SK-N-SH treated with all-trans-retinoic acid at 6 μM for 48 hours (cell line): ENCODE measurements at regions not wholly inside any gene's neighbourhood (a gene's known extent, or its start where the extent isn't known, plus 50 kb on each side); places are given as distances from the start of the nearest gene placed in this dataset.

Experiments used
- ATAC-seq: fragments of 200-7000 bp; cut with Tn5 transposase; 3 replicates; pipeline ENCODE4 v1.9.1; 2020; ENCODE audit warnings: mild to moderate bottlenecking, moderate library complexity
- ARNTL ChIP-seq: fragments of 450-650 bp; formaldehyde crosslinking; IDR thresholded peaks from 2 replicates; pipeline ENCODE4 v1.5.0; 2020; ENCODE audit warnings: low read depth, mild to moderate bottlenecking, moderate library complexity, borderline replicate concordance
- BACH2 ChIP-seq: fragments of 250-450 bp; sonication (Bioruptor Pico); IDR thresholded peaks from 2 replicates; pipeline ENCODE4 v1.9.0; 2021; ENCODE audit warnings: mild to moderate bottlenecking, borderline replicate concordance
- CSDC2 ChIP-seq: fragments of 250-450 bp; sonication (Bioruptor Pico); IDR thresholded peaks from 2 replicates; pipeline ENCODE4 v1.5.0; 2020; ENCODE audit warnings: mild to moderate bottlenecking, moderate library complexity
- ESRRG ChIP-seq: fragments of 250-450 bp; sonication (Bioruptor Pico); IDR thresholded peaks from 2 replicates; pipeline ENCODE4 v1.6.1; 2021; ENCODE audit warnings: mild to moderate bottlenecking
- GLIS3 ChIP-seq: fragments of 250-450 bp; sonication (Bioruptor Pico); IDR thresholded peaks from 2 replicates; pipeline ENCODE4 v1.5.0; 2020; ENCODE audit warnings: mild to moderate bottlenecking, moderate library complexity
- ISL1 ChIP-seq: fragments of 250-450 bp; sonication (Bioruptor Pico); IDR thresholded peaks from 2 replicates; pipeline ENCODE4 v2.1.2; 2022; ENCODE audit warnings: mild to moderate bottlenecking, moderate library complexity
- PPARA ChIP-seq: fragments of 250-450 bp; sonication (Bioruptor Pico); IDR thresholded peaks from 2 replicates; pipeline ENCODE4 v1.5.0; 2020; ENCODE audit warnings: mild to moderate bottlenecking, borderline replicate concordance
- RARB ChIP-seq: fragments of 250-450 bp; sonication (Bioruptor Pico); IDR thresholded peaks from 2 replicates; pipeline ENCODE4 v1.8.0; 2021; ENCODE audit warnings: mild to moderate bottlenecking, moderate library complexity
- SNAI2 ChIP-seq: fragments of 250-450 bp; sonication (Bioruptor Pico); IDR thresholded peaks from 2 replicates; pipeline ENCODE4 v1.5.0; 2020; ENCODE audit warnings: mild to moderate bottlenecking, moderate library complexity
- TCF4 ChIP-seq: fragments of 250-450 bp; sonication (Bioruptor Pico); IDR thresholded peaks from 2 replicates; pipeline ENCODE4 v1.8.0; 2021; ENCODE audit warnings: mild to moderate bottlenecking, moderate library complexity, borderline replicate concordance
- TOX ChIP-seq: fragments of 250-450 bp; sonication (Bioruptor Pico); IDR thresholded peaks from 2 replicates; pipeline ENCODE4 v1.8.0; 2021; ENCODE audit warnings: mild to moderate bottlenecking, moderate library complexity, borderline replicate concordance
- ZC3H10 ChIP-seq: fragments of 250-450 bp; sonication (Bioruptor Pico); IDR thresholded peaks from 2 replicates; pipeline ENCODE4 v1.5.1; 2021; ENCODE audit warnings: mild to moderate bottlenecking, moderate library complexity
- ZFP3 ChIP-seq: fragments of 250-450 bp; sonication (Bioruptor Pico); IDR thresholded peaks from 2 replicates; pipeline ENCODE4 v1.5.0; 2020; ENCODE audit warnings: mild to moderate bottlenecking, moderate library complexity
- ZFP30 ChIP-seq: fragments of 450-650 bp; formaldehyde crosslinking; IDR thresholded peaks from 2 replicates; pipeline ENCODE4 v1.5.0; 2022; ENCODE audit warnings: mild to moderate bottlenecking, moderate library complexity
- ZNF565 ChIP-seq: fragments of 450-650 bp; formaldehyde crosslinking; conservative IDR thresholded peaks from 2 replicates; pipeline ENCODE4 v1.5.0; 2020; ENCODE audit warnings: low read depth, mild to moderate bottlenecking, moderate library complexity
- ZNF70 ChIP-seq: fragments of 450-650 bp; formaldehyde crosslinking; IDR thresholded peaks from 2 replicates; pipeline ENCODE4 v1.5.0; 2020; ENCODE audit warnings: mild to moderate bottlenecking, moderate library complexity
- ZNF8 ChIP-seq: fragments of 450-650 bp; formaldehyde crosslinking; IDR thresholded peaks from 2 replicates; pipeline ENCODE4 v1.5.0; 2020; ENCODE audit warnings: mild to moderate bottlenecking, moderate library complexity
- TF ChIP-seq, protein P1 (sequence below): fragments of 250-450 bp; sonication (Bioruptor Pico); IDR thresholded peaks from 2 replicates; pipeline ENCODE4 v1.8.0; 2021; ENCODE audit warnings: low read depth, mild to moderate bottlenecking, moderate library complexity, borderline replicate concordance
- TF ChIP-seq, protein P2 (sequence below): fragments of 250-450 bp; sonication (Bioruptor Pico); IDR thresholded peaks from 2 replicates; pipeline ENCODE4 v1.5.0; 2020; ENCODE audit warnings: mild to moderate bottlenecking, moderate library complexity
- TF ChIP-seq, protein P3 (sequence below): fragments of 250-450 bp; sonication (Bioruptor Pico); IDR thresholded peaks from 2 replicates; pipeline ENCODE4 v1.5.1; 2020; ENCODE audit warnings: low read depth, mild to moderate bottlenecking, moderate library complexity
- TF ChIP-seq, protein P4 (sequence below): fragments of 250-450 bp; sonication (Bioruptor Pico); IDR thresholded peaks from 2 replicates; pipeline ENCODE4 v1.5.1; 2021; ENCODE audit warnings: mild to moderate bottlenecking, moderate library complexity

DNA sequence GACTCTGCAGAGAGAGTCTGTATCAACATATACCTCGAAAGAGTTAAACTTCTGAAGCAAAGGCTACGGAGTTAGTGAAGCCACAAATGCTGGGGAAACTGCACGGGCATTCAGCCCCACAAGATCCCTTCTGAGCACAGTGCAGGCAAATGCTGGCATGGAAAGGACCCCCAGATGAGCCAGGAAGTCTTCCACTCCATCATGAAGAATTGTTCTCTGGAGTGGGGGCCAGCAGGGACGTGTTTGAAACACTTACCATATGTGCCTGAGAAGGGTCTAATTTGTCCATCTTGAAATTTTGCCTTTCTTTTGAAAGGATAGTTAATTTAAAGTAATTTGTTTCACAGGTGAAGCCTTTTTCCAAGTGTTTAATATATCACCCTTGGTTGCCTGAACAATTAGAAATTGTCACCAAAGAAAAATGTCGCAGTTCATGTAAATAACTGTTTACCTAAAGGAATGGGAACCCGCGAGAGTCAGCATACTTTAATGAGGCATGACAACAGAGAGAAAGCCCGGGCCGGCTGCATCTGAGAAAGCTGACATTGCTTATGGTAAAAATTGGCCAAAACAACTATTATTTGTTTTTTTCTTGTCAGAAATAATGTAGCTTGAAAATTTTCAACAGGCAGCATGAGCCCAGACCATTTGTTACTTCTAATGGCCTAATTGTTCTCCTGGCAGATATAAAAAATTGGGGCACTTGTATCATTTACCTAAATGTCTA, 287.6 kb upstream of the MGMT start:
- no peak for ATAC-seq
- TF ChIP-seq ZNF565 (CRISPR knock-in tag), result no peak
- no peak for TF ChIP-seq SNAI2 (CRISPR knock-in tag)
- TF ChIP-seq, protein P1, sequence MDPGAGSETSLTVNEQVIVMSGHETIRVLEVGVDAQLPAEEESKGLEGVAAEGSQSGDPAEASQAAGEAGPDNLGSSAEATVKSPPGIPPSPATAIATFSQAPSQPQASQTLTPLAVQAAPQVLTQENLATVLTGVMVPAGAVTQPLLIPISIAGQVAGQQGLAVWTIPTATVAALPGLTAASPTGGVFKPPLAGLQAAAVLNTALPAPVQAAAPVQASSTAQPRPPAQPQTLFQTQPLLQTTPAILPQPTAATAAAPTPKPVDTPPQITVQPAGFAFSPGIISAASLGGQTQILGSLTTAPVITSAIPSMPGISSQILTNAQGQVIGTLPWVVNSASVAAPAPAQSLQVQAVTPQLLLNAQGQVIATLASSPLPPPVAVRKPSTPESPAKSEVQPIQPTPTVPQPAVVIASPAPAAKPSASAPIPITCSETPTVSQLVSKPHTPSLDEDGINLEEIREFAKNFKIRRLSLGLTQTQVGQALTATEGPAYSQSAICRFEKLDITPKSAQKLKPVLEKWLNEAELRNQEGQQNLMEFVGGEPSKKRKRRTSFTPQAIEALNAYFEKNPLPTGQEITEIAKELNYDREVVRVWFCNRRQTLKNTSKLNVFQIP, result no peak
- no peak for TF ChIP-seq ZFP3
- TF ChIP-seq, protein P2, sequence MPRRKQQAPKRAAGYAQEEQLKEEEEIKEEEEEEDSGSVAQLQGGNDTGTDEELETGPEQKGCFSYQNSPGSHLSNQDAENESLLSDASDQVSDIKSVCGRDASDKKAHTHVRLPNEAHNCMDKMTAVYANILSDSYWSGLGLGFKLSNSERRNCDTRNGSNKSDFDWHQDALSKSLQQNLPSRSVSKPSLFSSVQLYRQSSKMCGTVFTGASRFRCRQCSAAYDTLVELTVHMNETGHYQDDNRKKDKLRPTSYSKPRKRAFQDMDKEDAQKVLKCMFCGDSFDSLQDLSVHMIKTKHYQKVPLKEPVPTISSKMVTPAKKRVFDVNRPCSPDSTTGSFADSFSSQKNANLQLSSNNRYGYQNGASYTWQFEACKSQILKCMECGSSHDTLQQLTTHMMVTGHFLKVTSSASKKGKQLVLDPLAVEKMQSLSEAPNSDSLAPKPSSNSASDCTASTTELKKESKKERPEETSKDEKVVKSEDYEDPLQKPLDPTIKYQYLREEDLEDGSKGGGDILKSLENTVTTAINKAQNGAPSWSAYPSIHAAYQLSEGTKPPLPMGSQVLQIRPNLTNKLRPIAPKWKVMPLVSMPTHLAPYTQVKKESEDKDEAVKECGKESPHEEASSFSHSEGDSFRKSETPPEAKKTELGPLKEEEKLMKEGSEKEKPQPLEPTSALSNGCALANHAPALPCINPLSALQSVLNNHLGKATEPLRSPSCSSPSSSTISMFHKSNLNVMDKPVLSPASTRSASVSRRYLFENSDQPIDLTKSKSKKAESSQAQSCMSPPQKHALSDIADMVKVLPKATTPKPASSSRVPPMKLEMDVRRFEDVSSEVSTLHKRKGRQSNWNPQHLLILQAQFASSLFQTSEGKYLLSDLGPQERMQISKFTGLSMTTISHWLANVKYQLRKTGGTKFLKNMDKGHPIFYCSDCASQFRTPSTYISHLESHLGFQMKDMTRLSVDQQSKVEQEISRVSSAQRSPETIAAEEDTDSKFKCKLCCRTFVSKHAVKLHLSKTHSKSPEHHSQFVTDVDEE, result no peak
- no peak for TF ChIP-seq ZNF70 (CRISPR knock-in tag)
- no peak for TF ChIP-seq ISL1 (CRISPR knock-in tag)
- no peak for TF ChIP-seq CSDC2
- TF ChIP-seq, protein P3, sequence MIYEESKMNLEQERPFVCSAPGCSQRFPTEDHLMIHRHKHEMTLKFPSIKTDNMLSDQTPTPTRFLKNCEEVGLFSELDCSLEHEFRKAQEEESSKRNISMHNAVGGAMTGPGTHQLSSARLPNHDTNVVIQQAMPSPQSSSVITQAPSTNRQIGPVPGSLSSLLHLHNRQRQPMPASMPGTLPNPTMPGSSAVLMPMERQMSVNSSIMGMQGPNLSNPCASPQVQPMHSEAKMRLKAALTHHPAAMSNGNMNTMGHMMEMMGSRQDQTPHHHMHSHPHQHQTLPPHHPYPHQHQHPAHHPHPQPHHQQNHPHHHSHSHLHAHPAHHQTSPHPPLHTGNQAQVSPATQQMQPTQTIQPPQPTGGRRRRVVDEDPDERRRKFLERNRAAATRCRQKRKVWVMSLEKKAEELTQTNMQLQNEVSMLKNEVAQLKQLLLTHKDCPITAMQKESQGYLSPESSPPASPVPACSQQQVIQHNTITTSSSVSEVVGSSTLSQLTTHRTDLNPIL, result no peak

DNA sequence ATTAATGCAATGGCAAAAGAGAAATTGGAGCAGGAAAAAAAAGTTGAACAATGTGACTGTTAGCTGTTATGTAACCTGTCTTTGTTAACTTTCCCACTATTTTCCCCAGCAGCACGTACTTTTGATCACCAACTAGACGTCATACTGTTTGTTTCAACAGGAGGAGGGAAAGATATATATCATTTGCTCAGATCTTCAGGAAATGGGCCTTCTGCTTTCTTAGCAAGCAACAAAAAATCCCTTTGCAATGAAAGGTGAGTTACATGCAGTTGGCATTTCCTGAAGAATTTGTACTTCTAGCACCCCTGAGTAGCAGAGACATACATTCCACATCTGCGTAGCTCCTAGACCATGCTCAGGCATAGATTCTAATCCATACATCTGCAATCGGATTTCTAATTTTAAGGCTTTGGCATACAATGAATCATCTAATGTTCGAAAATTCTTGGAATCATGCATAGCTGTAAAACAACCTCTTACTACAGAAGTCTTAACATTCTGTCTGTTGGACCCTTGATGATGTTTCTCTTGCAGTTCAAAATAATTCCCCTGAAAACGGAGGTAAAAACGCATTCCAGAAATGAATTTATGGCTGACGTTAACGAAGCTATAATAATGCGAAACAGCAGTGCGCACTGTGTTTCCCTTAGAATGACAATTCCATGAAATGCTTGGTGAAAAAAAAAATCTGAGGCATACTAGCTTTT, 286.9 kb upstream of the MGMT start:
- TF ChIP-seq ISL1 (CRISPR knock-in tag) (no peak), ZFP30 (CRISPR knock-in tag) (no peak), ARNTL (no peak), ESRRG (CRISPR knock-in tag) (no peak), RARB (CRISPR knock-in tag) (no peak), TOX (CRISPR knock-in tag) (no peak), GLIS3 (CRISPR knock-in tag) (no peak), CSDC2 (no peak), BACH2 (CRISPR knock-in tag) (no peak), PPARA (CRISPR knock-in tag) (no peak)
- TF ChIP-seq, protein P1, result no peak
- TF ChIP-seq, protein P3, result no peak
- TF ChIP-seq, protein P2, result no peak
- no peak for ATAC-seq

DNA sequence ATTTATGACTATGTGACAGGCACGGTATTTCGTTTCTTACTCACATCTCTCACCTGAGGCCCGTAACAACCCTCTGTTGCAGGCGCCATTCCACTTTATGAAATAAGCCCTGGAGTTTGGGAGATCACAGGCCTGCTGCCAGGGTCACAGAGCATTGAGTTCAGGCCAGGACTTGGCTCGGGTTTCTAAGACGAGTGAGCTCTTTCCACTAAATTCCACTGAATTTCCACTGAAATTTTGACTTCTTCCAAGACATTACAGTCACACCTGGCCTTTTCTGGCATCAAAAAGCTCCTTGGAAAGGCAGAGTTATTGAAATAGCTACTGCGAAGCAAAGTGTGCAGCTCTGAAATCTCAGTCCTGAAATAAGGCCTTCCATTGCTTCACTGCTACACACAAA, 282.8 kb upstream of the MGMT start:
- ATAC-seq, result no peak
- TF ChIP-seq RARB (CRISPR knock-in tag) (no peak), BACH2 (CRISPR knock-in tag) (no peak), PPARA (CRISPR knock-in tag) (no peak), ZC3H10 (no peak), ZNF8 (CRISPR knock-in tag) (no peak), SNAI2 (CRISPR knock-in tag) (no peak), ZFP30 (CRISPR knock-in tag) (no peak), ARNTL (no peak), TCF4 (no peak), ESRRG (CRISPR knock-in tag) (no peak), ZNF70 (CRISPR knock-in tag) (no peak)
- TF ChIP-seq, protein P1, result no peak
- TF ChIP-seq, protein P4, sequence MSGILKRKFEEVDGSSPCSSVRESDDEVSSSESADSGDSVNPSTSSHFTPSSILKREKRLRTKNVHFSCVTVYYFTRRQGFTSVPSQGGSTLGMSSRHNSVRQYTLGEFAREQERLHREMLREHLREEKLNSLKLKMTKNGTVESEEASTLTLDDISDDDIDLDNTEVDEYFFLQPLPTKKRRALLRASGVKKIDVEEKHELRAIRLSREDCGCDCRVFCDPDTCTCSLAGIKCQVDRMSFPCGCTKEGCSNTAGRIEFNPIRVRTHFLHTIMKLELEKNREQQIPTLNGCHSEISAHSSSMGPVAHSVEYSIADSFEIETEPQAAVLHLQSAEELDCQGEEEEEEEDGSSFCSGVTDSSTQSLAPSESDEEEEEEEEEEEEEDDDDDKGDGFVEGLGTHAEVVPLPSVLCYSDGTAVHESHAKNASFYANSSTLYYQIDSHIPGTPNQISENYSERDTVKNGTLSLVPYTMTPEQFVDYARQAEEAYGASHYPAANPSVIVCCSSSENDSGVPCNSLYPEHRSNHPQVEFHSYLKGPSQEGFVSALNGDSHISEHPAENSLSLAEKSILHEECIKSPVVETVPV (CRISPR knock-in tag), result no peak
